ENCODE measurements at regions not wholly inside any gene's neighbourhood (a gene's known extent, or its start where the extent isn't known, plus 50 kb on each side); places are given as distances from the start of the nearest gene placed in this dataset.
A peak's percentile ranks its signal among the peaks of the same experiment; 100 is the strongest.

DNA sequence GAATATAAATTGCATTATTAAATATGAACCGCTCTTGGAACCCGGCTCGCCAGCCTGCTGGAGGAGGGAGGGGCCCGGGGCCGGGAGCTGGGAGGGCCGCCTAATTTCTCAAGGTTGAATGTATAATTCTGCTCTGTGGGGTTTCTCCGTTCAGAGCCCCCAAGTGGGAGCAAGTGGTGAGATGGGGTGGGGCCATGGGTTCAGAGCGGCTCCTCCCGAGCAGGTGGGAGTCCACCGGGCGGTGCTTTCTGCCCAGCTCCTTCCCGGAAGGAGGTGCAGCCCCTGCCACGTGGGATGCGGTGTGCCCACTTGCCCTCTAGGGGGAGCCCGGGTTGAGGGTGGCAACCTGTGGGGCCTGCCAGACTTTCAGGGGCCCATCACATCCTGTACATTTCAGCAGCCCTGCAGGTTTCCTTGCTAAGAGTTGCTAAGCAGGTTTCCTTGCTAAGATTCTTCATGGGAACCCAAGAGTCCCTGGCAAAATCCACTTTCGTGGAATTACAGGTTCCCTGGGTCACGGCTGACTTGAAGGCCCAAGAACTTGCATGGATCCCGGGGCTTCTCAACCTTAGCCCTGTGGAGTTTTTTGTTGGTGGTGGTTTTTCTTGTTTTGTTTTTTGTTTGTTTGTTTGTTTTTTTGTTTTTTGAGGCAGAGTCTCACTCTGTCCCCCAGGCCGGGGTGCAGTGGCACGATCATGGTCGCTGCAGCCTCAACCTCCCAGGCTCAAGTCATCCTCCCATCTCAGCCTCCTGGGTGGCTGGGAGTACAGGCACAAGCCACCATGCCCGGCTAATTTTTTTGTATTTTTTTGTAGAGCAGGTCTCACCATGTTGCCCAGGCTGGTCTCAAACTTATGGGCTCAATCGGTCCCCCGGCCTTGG lies 196.7 kb upstream of the GSE1 start:
- TF ChIP-seq CTCF (IDR thresholded peaks at IDR 0.05; ENCODE audit: low read depth, low read length, poor library complexity, severe bottlenecking) (peak; percentile 83), EZH2phosphoT487 (IDR thresholded peaks at IDR 0.05; ENCODE audit: borderline replicate concordance, low read length) (no peak)
